GM21529 (cell line): ENCODE measurements at regions not wholly inside any gene's neighbourhood (a gene's known extent, or its start where the extent isn't known, plus 50 kb on each side); places are given as distances from the start of the nearest gene placed in this dataset.

Experiments used
- ATAC-seq: cut with Tn5 transposase; IDR thresholded peaks from one replicate; pipeline ENCODE4 v1.9.1; 2021; ENCODE audit not compliant: unreplicated experiment

- ATAC-seq = no peak
Observed at GRCh38 chr1:244106837-244107493, 55.9 kb downstream of the ZBTB18 start.

- ATAC-seq = no peak
Observed at GRCh38 chr1:244111027-244111426, 59.9 kb downstream of the ZBTB18 start.

- no peak for ATAC-seq
Observed at GRCh38 chr1:244112041-244112440, 61.0 kb downstream of the ZBTB18 start.

GRCh38 chr1:244112636-244113035 lies 61.6 kb downstream of the ZBTB18 start:
- no peak for ATAC-seq

- ATAC-seq = no peak
Observed at GRCh38 chr1:244113532-244114320, 62.6 kb downstream of the ZBTB18 start.

- ATAC-seq = no peak
Observed at GRCh38 chr1:244114892-244115291, 63.8 kb downstream of the ZBTB18 start.

- ATAC-seq = no peak
Observed at GRCh38 chr1:244116946-244117345, 65.9 kb downstream of the ZBTB18 start.

- no peak for ATAC-seq
Observed at GRCh38 chr1:244118109-244118761, 67.2 kb downstream of the ZBTB18 start.

- no peak for ATAC-seq
Observed at GRCh38 chr1:244128591-244129383, 77.7 kb downstream of the ZBTB18 start.

GRCh38 chr1:244137276-244137675 lies 86.2 kb downstream of the ZBTB18 start:
- ATAC-seq = no peak

GRCh38 chr1:244137725-244138124 lies 86.6 kb downstream of the ZBTB18 start:
- ATAC-seq = no peak

GRCh38 chr1:244138399-244138798 lies 87.3 kb downstream of the ZBTB18 start:
- no peak for ATAC-seq

- ATAC-seq = no peak
Observed at GRCh38 chr1:244139655-244140054, 88.6 kb downstream of the ZBTB18 start.

- ATAC-seq = no peak
Observed at GRCh38 chr1:244140420-244140819, 89.3 kb downstream of the ZBTB18 start.

- ATAC-seq = no peak
Observed at GRCh38 chr1:244144053-244144452, 93.0 kb downstream of the ZBTB18 start.

GRCh38 chr1:244150071-244150470 lies 99.0 kb downstream of the ZBTB18 start:
- no peak for ATAC-seq

GRCh38 chr1:244150665-244151064 lies 99.6 kb downstream of the ZBTB18 start:
- peak; percentile 76 for ATAC-seq

GRCh38 chr1:244151537-244151936 lies 100.5 kb downstream of the ZBTB18 start:
- no peak for ATAC-seq

- ATAC-seq = no peak
Observed at GRCh38 chr1:244154508-244154871, 103.4 kb downstream of the ZBTB18 start.

- ATAC-seq = no peak
Observed at GRCh38 chr1:244154872-244155531, 103.9 kb downstream of the ZBTB18 start.

- ATAC-seq = no peak
Observed at GRCh38 chr1:244155661-244156060, 104.6 kb downstream of the ZBTB18 start.
